Activated naive CD8-positive, alpha-beta T cell treated with anti-CD3 and anti-CD28 coated beads for 36 hours (primary cell): ENCODE measurements at regions not wholly inside any gene's neighbourhood (a gene's known extent, or its start where the extent isn't known, plus 50 kb on each side); places are given as distances from the start of the nearest gene placed in this dataset.
A peak's percentile ranks its signal among the peaks of the same experiment; 100 is the strongest.

Source experiments
- DNase-seq: peaks from one replicate; pipeline ENCODE4 v3.0.0; 2021
- H3K27ac Mint-ChIP-seq: one replicate; pipeline ENCODE4 v1.8.0; 2022; ENCODE audit warnings: mild to moderate bottlenecking, moderate library complexity, mixed read lengths
- H3K27me3 Mint-ChIP-seq: one replicate; pipeline ENCODE4 v1.8.0; 2022; ENCODE audit warnings: mild to moderate bottlenecking, mixed read lengths
- H3K36me3 Mint-ChIP-seq: one replicate; pipeline ENCODE4 v1.8.0; 2021; ENCODE audit warnings: mild to moderate bottlenecking, mixed read lengths
- H3K4me1 Mint-ChIP-seq: one replicate; pipeline ENCODE4 v1.8.0; 2021; ENCODE audit warnings: mixed read lengths
- H3K4me3 Mint-ChIP-seq: one replicate; pipeline ENCODE4 v1.8.0; 2022; ENCODE audit warnings: mild to moderate bottlenecking, moderate library complexity, mixed read lengths
- H3K9me3 Mint-ChIP-seq: one replicate; pipeline ENCODE4 v1.8.0; 2022; ENCODE audit warnings: mixed read lengths

DNA sequence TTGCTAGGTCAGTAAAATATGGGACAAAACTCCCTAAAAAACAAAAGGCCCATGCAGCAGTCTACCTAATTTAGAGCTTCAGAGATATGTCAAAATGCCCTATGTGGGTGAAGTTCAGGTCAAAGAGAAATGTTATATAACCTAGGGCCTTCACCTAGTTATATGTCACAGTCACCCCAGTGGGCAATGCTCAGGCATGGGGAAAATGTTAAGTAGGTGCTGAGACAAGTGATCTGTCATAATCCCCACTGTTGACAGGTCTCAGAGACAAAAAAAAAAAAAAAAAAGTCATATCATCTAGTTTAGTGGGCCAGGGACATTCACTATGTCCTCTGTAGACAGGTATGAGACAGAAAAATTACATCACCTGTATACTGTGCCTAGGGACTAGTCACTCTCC, 128.6 kb upstream of the ZNF91 start:
- Mint-ChIP-seq H3K36me3 (no peaks in the 10 kb centered on the region), H3K9me3 (peaks cover 15% of the 10 kb centered on the region), H3K4me3 (no peak overlapping the region), H3K4me1 (no peaks in the 10 kb centered on the region), H3K27me3 (no peaks in the 10 kb centered on the region), H3K27ac (no peak overlapping the region)
- no peak for DNase-seq

DNA sequence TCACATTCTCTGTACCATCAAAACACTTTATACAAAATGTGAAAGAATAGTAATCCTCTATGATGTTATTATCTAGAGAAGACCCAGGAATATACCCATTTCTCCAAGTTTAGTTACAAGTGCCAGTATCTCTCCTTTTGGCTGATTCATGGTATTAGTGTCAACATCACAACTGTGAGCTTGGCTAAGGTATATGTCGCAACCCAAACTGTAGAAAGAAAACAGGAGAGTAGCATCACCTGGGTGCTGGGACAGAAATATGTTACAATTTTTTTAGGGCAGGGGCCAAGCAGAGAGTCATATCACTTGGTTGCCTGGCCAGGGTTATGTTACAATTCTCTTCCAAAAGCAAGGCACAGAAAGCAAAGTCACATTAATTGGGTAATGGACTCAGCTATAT, 127.2 kb upstream of the ZNF91 start:
- no peak for DNase-seq
- H3K4me3 Mint-ChIP-seq, result no peak overlapping the region
- H3K27me3 Mint-ChIP-seq, result no peaks in the 10 kb centered on the region
- no peaks in the 10 kb centered on the region for H3K36me3 Mint-ChIP-seq
- H3K9me3 Mint-ChIP-seq, result peaks cover 3% of the 10 kb centered on the region
- no peaks in the 10 kb centered on the region for H3K4me1 Mint-ChIP-seq
- no peak overlapping the region for H3K27ac Mint-ChIP-seq

DNA sequence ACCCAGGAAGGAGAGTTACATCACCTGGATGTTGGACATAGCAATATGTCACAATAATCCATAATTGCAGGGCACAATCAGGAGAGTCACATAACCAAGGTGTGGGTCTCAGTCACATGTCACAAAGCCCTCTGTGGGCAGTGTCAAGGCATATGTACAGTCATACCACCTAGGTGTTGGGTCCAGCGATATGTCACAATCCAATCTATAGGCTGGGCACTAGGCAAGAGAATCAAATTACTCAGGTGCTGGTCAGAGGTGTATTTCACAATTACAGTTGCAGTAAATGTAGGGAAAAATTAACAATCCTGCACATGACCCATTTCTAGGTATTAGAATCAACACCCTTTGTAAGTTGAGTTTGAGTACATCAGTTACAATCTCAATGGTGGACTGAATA, 126.2 kb upstream of the ZNF91 start:
- DNase-seq, result no peak
- Mint-ChIP-seq H3K27me3 (no peaks in the 10 kb centered on the region), H3K27ac (no peak overlapping the region), H3K4me3 (no peak overlapping the region), H3K9me3 (no peaks in the 10 kb centered on the region), H3K4me1 (no peaks in the 10 kb centered on the region), H3K36me3 (no peaks in the 10 kb centered on the region)

DNA sequence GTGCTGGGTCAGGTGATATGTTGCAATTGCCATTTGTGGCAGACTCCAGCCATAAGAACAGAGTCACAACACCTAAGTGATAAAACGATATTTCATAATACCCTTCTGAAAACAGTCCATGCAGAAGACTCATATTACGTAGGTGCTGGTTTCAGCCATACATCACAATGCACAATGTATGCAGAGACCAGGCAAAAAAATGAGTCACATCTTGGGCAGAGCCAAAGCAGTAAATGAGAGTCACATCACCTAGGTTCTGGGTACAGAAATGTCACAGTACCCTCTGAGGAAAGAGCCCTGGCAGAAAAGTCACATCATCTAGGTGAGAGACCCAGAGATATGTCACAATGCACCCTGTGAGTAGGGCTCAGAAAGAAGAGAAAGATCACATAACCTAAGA, 125.2 kb upstream of the ZNF91 start:
- no peaks in the 10 kb centered on the region for H3K4me1 Mint-ChIP-seq
- H3K27ac Mint-ChIP-seq, result no peak overlapping the region
- DNase-seq, result no peak
- H3K36me3 Mint-ChIP-seq, result no peaks in the 10 kb centered on the region
- no peaks in the 10 kb centered on the region for H3K27me3 Mint-ChIP-seq
- H3K4me3 Mint-ChIP-seq, result no peak overlapping the region
- H3K9me3 Mint-ChIP-seq, result no peaks in the 10 kb centered on the region

DNA sequence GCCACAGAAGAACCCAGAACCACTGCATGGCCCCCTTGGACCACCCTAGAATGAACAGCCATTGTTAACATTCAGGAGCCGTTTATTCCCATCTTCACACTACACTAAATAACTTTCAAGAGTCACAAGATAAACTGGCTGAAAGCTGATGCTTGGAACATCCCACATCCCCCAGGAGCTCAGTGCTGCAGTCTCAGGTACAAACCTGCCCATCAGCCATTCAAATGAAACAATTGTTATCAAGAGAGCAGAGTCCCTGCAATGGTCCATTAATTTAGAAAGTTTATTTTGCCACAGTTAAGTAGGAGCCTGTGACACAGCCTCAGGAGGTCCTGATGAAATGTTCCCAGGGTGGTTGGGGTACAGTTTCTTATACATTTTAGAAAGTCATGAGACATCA, 123.8 kb upstream of the ZNF91 start:
- Mint-ChIP-seq H3K4me1 (no peaks in the 10 kb centered on the region), H3K4me3 (no peak overlapping the region), H3K27me3 (no peaks in the 10 kb centered on the region), H3K9me3 (no peaks in the 10 kb centered on the region), H3K36me3 (no peaks in the 10 kb centered on the region), H3K27ac (no peak overlapping the region)
- no peak for DNase-seq

DNA sequence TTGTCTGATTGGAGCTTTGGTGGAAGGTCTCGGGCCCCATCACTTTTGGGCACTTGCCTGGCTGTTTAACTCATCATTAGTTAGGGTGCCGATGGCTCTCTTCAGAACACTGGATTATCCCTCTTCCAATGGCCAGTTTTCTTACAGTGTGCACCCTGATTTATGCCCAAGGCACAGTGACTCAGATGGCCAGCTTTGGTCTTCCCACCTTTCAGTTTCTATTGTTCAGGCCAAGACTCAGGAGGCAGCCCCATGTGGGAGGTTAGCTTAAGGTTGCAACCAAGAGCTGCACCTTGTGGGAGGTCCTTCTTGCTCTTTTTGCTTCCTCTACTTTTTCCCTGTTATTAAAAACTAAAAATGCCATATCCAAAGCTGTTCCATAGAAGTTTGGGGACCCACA, 121.0 kb upstream of the ZNF91 start:
- Mint-ChIP-seq H3K36me3 (no peaks in the 10 kb centered on the region), H3K27me3 (no peaks in the 10 kb centered on the region), H3K4me1 (no peaks in the 10 kb centered on the region), H3K27ac (no peak overlapping the region), H3K9me3 (no peaks in the 10 kb centered on the region), H3K4me3 (no peak overlapping the region)
- DNase-seq, result no peak

DNA sequence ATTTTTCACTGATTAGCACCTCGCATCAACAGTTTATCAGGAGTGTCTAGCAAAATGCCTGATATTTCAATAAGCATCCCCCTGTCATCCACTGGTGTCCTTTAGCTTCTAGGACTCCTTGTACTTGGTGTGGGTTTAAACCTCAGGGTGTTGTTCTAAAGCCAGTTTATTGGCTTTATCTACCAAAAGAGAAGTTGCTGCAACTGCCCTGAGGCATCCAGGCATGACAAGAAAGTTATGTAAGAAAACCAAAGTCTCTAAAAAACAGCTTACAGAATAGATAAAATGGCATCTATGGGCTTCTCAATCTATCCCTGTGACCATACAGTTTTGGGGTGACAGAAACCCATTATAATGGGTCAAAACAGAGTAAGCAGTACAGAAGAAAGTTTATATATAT, 120.3 kb upstream of the ZNF91 start:
- Mint-ChIP-seq H3K9me3 (no peaks in the 10 kb centered on the region), H3K27ac (no peak overlapping the region)

DNA sequence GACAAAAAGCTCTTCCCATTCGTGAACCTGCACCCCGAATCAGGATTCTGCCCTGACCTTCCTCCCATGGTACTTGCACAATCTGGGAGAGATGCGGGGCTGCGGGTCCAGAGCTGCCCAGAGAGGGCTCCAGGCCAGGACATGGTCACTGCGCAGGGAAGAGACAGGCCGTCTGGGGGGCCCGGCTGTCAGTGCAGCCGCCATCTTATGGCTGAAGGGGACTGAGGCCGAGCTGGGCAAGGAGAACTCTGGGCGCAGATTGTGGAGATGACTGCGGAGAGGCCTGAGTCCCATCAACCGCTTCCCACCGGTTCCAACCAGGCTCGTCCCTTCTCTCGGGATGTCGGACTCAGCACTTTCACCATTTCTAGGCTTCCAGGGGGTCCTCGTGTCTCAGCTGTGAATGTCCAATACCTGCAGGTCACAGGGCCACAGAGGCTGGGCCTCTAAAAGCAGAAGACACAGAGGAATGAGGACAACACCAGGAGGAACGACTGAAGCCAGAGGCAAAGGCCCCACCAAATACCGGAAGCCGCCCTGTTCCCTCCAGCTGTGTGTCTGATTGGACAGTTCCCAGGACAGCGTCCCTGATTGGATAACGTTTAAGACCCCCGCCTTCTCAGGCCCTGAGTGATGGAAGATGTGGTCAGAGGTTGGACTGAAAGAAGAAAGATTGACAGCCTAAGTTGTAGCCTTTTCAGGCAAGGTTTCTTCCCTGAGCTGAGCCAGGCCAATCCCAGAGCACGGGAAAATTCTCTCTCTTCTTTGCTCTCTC, 117.1 kb upstream of the ZNF91 start:
- no peaks in the 10 kb centered on the region for H3K4me1 Mint-ChIP-seq
- no peaks in the 10 kb centered on the region for H3K27me3 Mint-ChIP-seq
- H3K9me3 Mint-ChIP-seq, result peaks cover 2% of the 10 kb centered on the region
- H3K27ac Mint-ChIP-seq, result no peak overlapping the region
- no peaks in the 10 kb centered on the region for H3K36me3 Mint-ChIP-seq
- DNase-seq, result no peak
- no peak overlapping the region for H3K4me3 Mint-ChIP-seq

More for the DNA sequence above, 120.3 kb upstream of the ZNF91 start:
- no peak overlapping the region for H3K4me3 Mint-ChIP-seq
- H3K4me1 Mint-ChIP-seq, result no peaks in the 10 kb centered on the region
- H3K36me3 Mint-ChIP-seq, result no peaks in the 10 kb centered on the region
- DNase-seq, result no peak
- H3K27me3 Mint-ChIP-seq, result no peaks in the 10 kb centered on the region

DNA sequence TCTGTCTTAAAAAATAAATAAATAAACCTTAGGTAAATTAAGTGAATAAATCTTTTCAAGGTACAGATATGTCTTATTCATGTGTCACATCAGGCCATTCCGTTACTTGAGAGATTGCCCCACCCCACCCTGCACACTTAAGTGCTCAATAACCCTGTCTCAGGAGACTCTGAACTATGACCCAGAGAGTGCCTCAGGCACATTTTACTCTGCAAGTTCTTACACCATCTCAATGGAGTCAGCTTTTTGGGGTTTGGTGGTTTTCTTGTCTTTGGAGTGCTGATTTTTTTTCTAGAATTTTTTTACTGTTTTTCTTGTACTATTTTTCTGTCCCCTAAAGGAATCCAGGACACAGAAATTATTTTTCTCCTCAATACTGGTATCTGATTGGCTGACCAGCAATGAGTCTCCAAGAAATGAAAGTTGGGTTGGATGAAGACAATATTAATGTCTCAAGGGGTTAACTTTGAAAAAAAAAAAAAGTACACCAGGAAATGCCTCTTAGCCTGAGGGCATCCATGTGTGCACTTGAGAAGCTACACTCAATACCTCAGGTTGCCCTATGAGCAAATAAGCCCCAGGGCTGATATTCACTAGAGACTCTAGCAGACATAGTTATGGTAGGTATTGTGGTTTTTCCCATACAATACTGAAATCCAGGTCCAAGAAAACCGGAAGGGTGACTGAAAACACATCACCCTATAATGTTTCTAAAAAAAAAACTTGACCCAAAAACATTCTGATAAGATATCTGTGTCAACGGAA, 114.6 kb upstream of the ZNF91 start:
- H3K9me3 Mint-ChIP-seq, result peaks cover 3% of the 10 kb centered on the region
- no peak overlapping the region for H3K4me3 Mint-ChIP-seq
- no peak overlapping the region for H3K27ac Mint-ChIP-seq
- H3K4me1 Mint-ChIP-seq, result no peaks in the 10 kb centered on the region
- no peaks in the 10 kb centered on the region for H3K36me3 Mint-ChIP-seq
- DNase-seq, result no peak
- no peaks in the 10 kb centered on the region for H3K27me3 Mint-ChIP-seq

DNA sequence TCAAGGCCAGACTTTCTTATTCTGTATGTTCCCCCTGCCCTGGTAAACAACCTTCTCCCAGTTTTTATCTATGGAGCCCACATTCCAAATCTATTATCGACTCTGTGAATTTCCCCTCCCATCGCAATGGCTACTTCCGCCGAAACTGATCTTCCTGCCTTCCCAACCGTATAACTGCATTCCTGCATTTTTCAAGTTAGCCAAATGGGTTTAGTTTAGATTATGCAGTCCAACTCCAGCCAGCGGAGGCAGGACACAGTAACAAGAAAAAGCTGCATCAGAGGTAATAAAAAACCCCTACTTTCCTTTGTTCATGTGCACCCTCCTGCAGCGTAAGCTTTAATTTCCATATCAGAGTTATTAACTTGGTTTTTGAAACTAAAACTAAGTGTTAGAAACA, 112.2 kb upstream of the ZNF91 start:
- H3K4me1 Mint-ChIP-seq, result no peaks in the 10 kb centered on the region
- no peaks in the 10 kb centered on the region for H3K27me3 Mint-ChIP-seq
- no peak overlapping the region for H3K27ac Mint-ChIP-seq
- H3K36me3 Mint-ChIP-seq, result no peaks in the 10 kb centered on the region
- DNase-seq, result no peak
- H3K4me3 Mint-ChIP-seq, result no peak overlapping the region
- peaks cover 3% of the 10 kb centered on the region for H3K9me3 Mint-ChIP-seq

DNA sequence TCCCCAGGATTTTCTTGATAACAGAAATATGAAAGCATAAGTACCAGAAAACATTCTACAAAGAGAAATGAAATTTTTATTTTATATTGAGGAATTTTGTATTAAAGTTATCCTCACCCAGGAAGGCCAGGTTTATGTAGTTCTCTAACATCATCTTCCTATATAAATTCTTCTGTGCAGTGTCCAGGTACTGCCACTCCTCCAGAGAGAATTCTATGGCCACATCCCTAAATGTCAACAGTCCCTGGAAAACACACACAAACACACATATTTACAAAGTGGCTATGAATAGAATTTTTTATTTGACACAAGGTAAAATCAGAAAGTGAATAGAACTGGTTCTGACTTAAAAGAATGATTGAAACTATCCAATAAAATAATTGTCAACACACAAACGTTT, 110.5 kb upstream of the ZNF91 start:
- Mint-ChIP-seq H3K4me1 (no peaks in the 10 kb centered on the region), H3K27me3 (no peaks in the 10 kb centered on the region), H3K9me3 (peaks cover 3% of the 10 kb centered on the region), H3K27ac (no peak overlapping the region), H3K36me3 (no peaks in the 10 kb centered on the region), H3K4me3 (no peak overlapping the region)
- DNase-seq, result no peak

DNA sequence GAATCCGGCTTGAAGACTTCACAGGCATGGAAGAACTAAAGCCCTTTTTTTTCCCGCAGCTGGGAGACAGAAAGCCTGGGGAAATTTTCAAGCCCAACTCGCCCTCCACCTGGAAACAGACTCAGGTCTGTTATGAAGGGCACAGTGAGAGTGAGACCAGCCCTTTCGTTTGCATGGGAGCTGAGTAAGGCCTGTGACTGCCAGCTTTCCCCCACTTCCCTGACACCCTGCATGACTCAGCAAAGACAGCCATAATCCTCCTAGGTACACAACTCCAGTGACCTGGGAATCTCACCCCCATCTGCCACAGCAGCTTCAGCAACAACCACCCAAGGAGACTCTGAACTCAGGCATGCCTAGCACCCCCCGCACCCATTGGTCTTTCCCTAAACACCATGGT, 87.6 kb upstream of the ZNF91 start:
- no peaks in the 10 kb centered on the region for H3K27me3 Mint-ChIP-seq
- H3K4me1 Mint-ChIP-seq, result no peaks in the 10 kb centered on the region
- H3K27ac Mint-ChIP-seq, result no peak overlapping the region
- peaks cover 17% of the 10 kb centered on the region for H3K9me3 Mint-ChIP-seq
- DNase-seq, result no peak
- peaks cover 4% of the 10 kb centered on the region for H3K36me3 Mint-ChIP-seq
- no peak overlapping the region for H3K4me3 Mint-ChIP-seq

DNA sequence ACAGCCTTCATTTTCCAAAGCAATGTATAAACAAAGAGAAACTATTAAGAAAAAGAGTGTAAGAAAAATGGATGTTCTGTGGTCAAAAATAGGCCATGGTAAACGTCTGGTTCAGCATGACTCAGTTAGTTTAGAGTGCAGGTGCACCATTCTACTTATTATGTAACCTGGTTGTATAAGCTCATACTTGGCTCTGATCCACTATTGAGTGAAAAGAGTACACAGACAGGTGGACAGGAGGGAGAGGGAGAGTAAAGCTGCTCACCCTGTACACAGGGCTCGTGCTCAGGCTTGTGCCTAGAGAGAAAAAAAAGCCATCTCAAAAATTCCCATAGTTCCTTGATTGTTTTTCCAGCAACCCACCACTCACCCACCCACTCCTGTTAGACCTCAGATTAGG, 85.8 kb upstream of the ZNF91 start:
- DNase-seq, result no peak
- H3K4me3 Mint-ChIP-seq, result peak overlapping the region; percentile 22
- no peaks in the 10 kb centered on the region for H3K27me3 Mint-ChIP-seq
- H3K27ac Mint-ChIP-seq, result no peak overlapping the region
- peaks cover 4% of the 10 kb centered on the region for H3K36me3 Mint-ChIP-seq
- no peaks in the 10 kb centered on the region for H3K4me1 Mint-ChIP-seq
- H3K9me3 Mint-ChIP-seq, result peaks cover 22% of the 10 kb centered on the region

DNA sequence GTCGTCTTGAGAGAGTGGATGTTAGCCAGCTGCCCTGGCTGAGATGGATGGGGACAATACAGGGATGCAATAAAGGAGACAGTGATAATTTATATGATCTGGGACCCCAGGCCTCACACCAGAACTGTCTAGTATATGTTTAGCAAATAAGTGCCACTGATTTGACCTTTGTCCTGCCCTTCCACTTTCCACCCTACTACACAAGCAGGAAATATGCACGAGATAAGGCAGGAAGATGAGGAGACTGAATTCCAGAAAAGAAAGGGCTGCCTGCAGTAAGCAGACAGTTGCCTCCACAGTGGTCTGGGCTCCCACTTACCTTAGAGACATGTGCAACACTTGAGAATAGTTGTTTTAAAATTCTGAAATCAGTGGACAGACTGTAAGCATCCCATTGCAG, 80.2 kb upstream of the ZNF91 start:
- Mint-ChIP-seq H3K9me3 (peaks cover 15% of the 10 kb centered on the region), H3K4me1 (peaks cover 2% of the 10 kb centered on the region), H3K27ac (no peak overlapping the region), H3K27me3 (peaks cover 33% of the 10 kb centered on the region), H3K4me3 (no peak overlapping the region), H3K36me3 (no peaks in the 10 kb centered on the region)
- DNase-seq, result no peak

DNA sequence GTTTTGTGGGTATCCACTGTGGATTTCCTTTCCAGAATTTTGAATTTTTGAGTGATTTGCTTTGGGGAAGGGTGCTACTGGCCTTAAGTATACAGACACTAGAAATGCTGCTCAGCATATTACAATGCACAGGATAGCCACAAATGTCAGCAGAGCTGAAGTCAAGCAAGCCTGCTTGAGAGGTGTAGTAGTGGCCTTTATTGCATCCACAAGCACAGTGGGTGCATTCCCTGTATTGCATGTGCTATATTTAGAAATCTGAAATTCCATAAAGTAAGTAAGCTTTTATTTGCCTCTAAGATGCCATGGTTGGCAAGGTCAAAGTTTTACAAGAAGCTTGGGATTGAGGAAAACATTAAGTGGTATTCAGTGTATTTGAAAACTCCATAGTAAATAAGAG, 79.5 kb upstream of the ZNF91 start:
- H3K9me3 Mint-ChIP-seq, result peaks cover 17% of the 10 kb centered on the region
- H3K4me3 Mint-ChIP-seq, result no peak overlapping the region
- H3K27ac Mint-ChIP-seq, result no peak overlapping the region
- H3K27me3 Mint-ChIP-seq, result peaks cover 41% of the 10 kb centered on the region
- H3K4me1 Mint-ChIP-seq, result peaks cover 2% of the 10 kb centered on the region
- peaks cover 1% of the 10 kb centered on the region for H3K36me3 Mint-ChIP-seq
- DNase-seq, result no peak

DNA sequence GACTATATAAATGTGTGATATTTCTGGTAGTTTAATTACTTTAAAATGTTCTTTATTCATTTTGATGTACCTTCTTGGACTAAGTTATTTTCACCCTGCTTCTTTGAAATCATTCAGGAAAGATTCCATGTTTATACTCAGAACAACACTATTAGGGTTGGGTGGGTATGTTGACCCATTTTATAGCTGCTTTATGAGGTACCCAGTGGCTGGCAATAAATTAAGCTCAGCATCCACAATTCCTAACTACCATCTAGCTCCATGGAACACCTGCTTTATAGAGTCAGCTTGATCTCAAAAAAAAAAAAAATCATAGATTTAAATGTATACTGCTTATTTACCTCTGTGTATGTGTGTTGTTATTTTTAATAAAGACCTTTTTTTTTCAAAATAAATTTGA, 78.9 kb upstream of the ZNF91 start:
- Mint-ChIP-seq H3K4me3 (no peak overlapping the region), H3K4me1 (peaks cover 2% of the 10 kb centered on the region), H3K27me3 (peaks cover 46% of the 10 kb centered on the region), H3K36me3 (peaks cover 4% of the 10 kb centered on the region), H3K9me3 (peaks cover 21% of the 10 kb centered on the region), H3K27ac (no peak overlapping the region)
- DNase-seq, result no peak
